ENCODE measurements at regions not wholly inside any gene's neighbourhood (a gene's known extent, or its start where the extent isn't known, plus 50 kb on each side); places are given as distances from the start of the nearest gene placed in this dataset.

- TF ChIP-seq POLR2A (IDR thresholded peaks at IDR 0.05) = no peak
- TF ChIP-seq CTCF (IDR thresholded peaks at IDR 0.05) = no peak
- 77 to 86% methylated on average over 2 of the region's 2 CpGs for WGBS, 2 donors
- intact Hi-C loops (cut with DNase I; ENCODE audit: low total_unique reads) = no loop called here
- H3K4me3 ChIP-seq (ENCODE audit: low read depth, poor library complexity, severe bottlenecking) = no peak overlapping the region
- no peak for DNase-seq (ENCODE audit: low spot score in 2 of 2)
Observed at GRCh38 chr2:12605936-12606335, 110.8 kb upstream of the TRIB2 start.

GRCh38 chr2:12606472-12607000 lies 110.2 kb upstream of the TRIB2 start:
- no peak overlapping the region for H3K4me3 ChIP-seq (ENCODE audit: low read depth, poor library complexity, severe bottlenecking)
- WGBS, 2 donors = 60 to 62% methylated on average over 5 of the region's 5 CpGs
- TF ChIP-seq POLR2A (IDR thresholded peaks at IDR 0.05) (no peak), CTCF (IDR thresholded peaks at IDR 0.05) (no peak)
- intact Hi-C loops (cut with DNase I; ENCODE audit: low total_unique reads) = no loop called here
- no peak for DNase-seq (ENCODE audit: low spot score in 2 of 2)

GRCh38 chr2:12607971-12608370 lies 108.8 kb upstream of the TRIB2 start:
- intact Hi-C loops (cut with DNase I; ENCODE audit: low total_unique reads) = no loop called here
- TF ChIP-seq POLR2A (IDR thresholded peaks at IDR 0.05) (no peak), CTCF (IDR thresholded peaks at IDR 0.05) (no peak)
- H3K4me3 ChIP-seq (ENCODE audit: low read depth, poor library complexity, severe bottlenecking) = no peak overlapping the region
- DNase-seq (ENCODE audit: low spot score in 2 of 2) = no peak
- WGBS, 2 donors = 93 to 95% methylated on average over 3 of the region's 3 CpGs

GRCh38 chr2:12610314-12610713 lies 106.4 kb upstream of the TRIB2 start:
- DNase-seq (ENCODE audit: low spot score in 2 of 2) = no peak
- H3K4me3 ChIP-seq (ENCODE audit: low read depth, poor library complexity, severe bottlenecking) = no peak overlapping the region
- intact Hi-C loops (cut with DNase I; ENCODE audit: low total_unique reads) = no loop called here
- TF ChIP-seq CTCF (IDR thresholded peaks at IDR 0.05) (no peak), POLR2A (IDR thresholded peaks at IDR 0.05) (no peak)

GRCh38 chr2:12612168-12612567 lies 104.6 kb upstream of the TRIB2 start:
- TF ChIP-seq CTCF (IDR thresholded peaks at IDR 0.05) = no peak
- no peak for TF ChIP-seq POLR2A (IDR thresholded peaks at IDR 0.05)
- intact Hi-C loops (cut with DNase I; ENCODE audit: low total_unique reads) = no loop called here
- H3K4me3 ChIP-seq (ENCODE audit: low read depth, poor library complexity, severe bottlenecking) = no peak overlapping the region

GRCh38 chr2:12612671-12613070 lies 104.1 kb upstream of the TRIB2 start:
- DNase-seq (ENCODE audit: low spot score in 2 of 2) = no peak
- no peak for TF ChIP-seq CTCF (IDR thresholded peaks at IDR 0.05)
- no peak for TF ChIP-seq POLR2A (IDR thresholded peaks at IDR 0.05)
- no peak overlapping the region for H3K4me3 ChIP-seq (ENCODE audit: low read depth, poor library complexity, severe bottlenecking)
- WGBS, 2 donors = 51 to 55% methylated on average over 2 of the region's 2 CpGs
- intact Hi-C loops (cut with DNase I; ENCODE audit: low total_unique reads) = no loop called here

More at GRCh38 chr2:12612168-12612567, 104.6 kb upstream of the TRIB2 start:
- no peak for DNase-seq (ENCODE audit: low spot score in 2 of 2)
- WGBS, 2 donors = 74 to 83% methylated on average over 2 of the region's 2 CpGs
